ENCODE measurements at regions not wholly inside any gene's neighbourhood (a gene's known extent, or its start where the extent isn't known, plus 50 kb on each side); places are given as distances from the start of the nearest gene placed in this dataset.

GRCh38 chr15:93520206-93520605, 431.2 kb upstream of the RGMA start:
- ATAC-seq (no peak), FAIRE-seq (no peak), DNase-seq (ENCODE audit: low read depth, low spot score) (no peak)
- no peak overlapping the region for H2AFZ ChIP-seq (ENCODE audit: control insufficient read depth, low read depth, low read length)
- H3K9me3 ChIP-seq (replicated peaks; ENCODE audit: control insufficient read depth, insufficient read depth, low read length), result no peaks in the 10 kb centered on the region
- POLR2A ChIA-PET, result no interaction called here
- WGBS (ENCODE audit: insufficient coverage, insufficient replicate concordance, low lambda C conversion rate, missing lambda C conversion rate), result 21% methylated on average over 4 of the region's 4 CpGs
- H3K4me3 ChIP-seq, result no peak overlapping the region
- no peak overlapping the region for H3K27ac ChIP-seq (ENCODE audit: control insufficient read depth, insufficient read depth)
- no peaks in the 10 kb centered on the region for H4K20me1 ChIP-seq (ENCODE audit: control insufficient read depth, insufficient read depth)
- no peak for TF ChIP-seq NFYB (IDR thresholded peaks at IDR 0.05; ENCODE audit: insufficient read depth, low read depth, low read length)
- TF ChIP-seq MAX (IDR thresholded peaks at IDR 0.05; ENCODE audit: low read depth, low read length), result no peak
- no peak for TF ChIP-seq SKIL (IDR thresholded peaks at IDR 0.05; ENCODE audit: low read depth, poor library complexity, severe bottlenecking)
- TF ChIP-seq ZNF24 (IDR thresholded peaks at IDR 0.05), result no peak
- TF ChIP-seq ZNF384 (IDR thresholded peaks at IDR 0.05; ENCODE audit: borderline replicate concordance, low read depth, low read length), result no peak
- TF ChIP-seq ESRRA (IDR thresholded peaks at IDR 0.05; ENCODE audit: low read length), result no peak
- no peak for TF ChIP-seq HDAC2 (IDR thresholded peaks at IDR 0.05)
- TF ChIP-seq FOXK2 (IDR thresholded peaks at IDR 0.05), result no peak
- TF ChIP-seq ZNF592 (IDR thresholded peaks at IDR 0.05), result no peak
- no peak for TF ChIP-seq ZNF274 (IDR thresholded peaks at IDR 0.05; ENCODE audit: insufficient read depth, insufficient read length)
- TF ChIP-seq, protein P1, sequence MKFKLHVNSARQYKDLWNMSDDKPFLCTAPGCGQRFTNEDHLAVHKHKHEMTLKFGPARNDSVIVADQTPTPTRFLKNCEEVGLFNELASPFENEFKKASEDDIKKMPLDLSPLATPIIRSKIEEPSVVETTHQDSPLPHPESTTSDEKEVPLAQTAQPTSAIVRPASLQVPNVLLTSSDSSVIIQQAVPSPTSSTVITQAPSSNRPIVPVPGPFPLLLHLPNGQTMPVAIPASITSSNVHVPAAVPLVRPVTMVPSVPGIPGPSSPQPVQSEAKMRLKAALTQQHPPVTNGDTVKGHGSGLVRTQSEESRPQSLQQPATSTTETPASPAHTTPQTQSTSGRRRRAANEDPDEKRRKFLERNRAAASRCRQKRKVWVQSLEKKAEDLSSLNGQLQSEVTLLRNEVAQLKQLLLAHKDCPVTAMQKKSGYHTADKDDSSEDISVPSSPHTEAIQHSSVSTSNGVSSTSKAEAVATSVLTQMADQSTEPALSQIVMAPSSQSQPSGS (IDR thresholded peaks at IDR 0.05; ENCODE audit: low read length), result no peak
- no peak for TF ChIP-seq ZZZ3 (IDR thresholded peaks at IDR 0.05; ENCODE audit: control insufficient read depth, insufficient read length, low read depth)
- TF ChIP-seq CHD1 (IDR thresholded peaks at IDR 0.05; ENCODE audit: low read depth, low read length), result no peak
- no peak for TF ChIP-seq ASH2L (IDR thresholded peaks at IDR 0.05; ENCODE audit: borderline replicate concordance, low read depth)
- TF ChIP-seq SIN3A (IDR thresholded peaks at IDR 0.05; ENCODE audit: low read depth, low read length), result no peak
- TF ChIP-seq EZH2 (IDR thresholded peaks at IDR 0.05; ENCODE audit: borderline replicate concordance, control insufficient read depth, low read depth, low read length), result no peak
- no peaks in the 10 kb centered on the region for H3K36me3 ChIP-seq (ENCODE audit: control insufficient read depth in 2 of 2, insufficient read depth in 2 of 2, low read length in 1 of 2)
- BruUV-seq (replicated peaks), result no TSS peak
- H3K4me1 ChIP-seq (ENCODE audit: control insufficient read depth, insufficient read depth, low read length), result no peaks in the 10 kb centered on the region
- RAD21 ChIA-PET (ENCODE audit: unreplicated experiment), result no interaction called here
- in situ Hi-C loops (cut with MboI) (no loop called here), intact Hi-C loops (cut with micrococcal nuclease; ENCODE audit: unreplicated experiment) (no loop called here)
- H3K4me2 ChIP-seq (ENCODE audit: control insufficient read depth, insufficient read depth), result no peak overlapping the region
- H3K27me3 ChIP-seq (replicated peaks in 1 of 2; ENCODE audit: control insufficient read depth in 2 of 2, insufficient read depth in 2 of 2, low read length in 1 of 2), result no peaks in the 10 kb centered on the region
- H3K9ac ChIP-seq (ENCODE audit: control insufficient read depth, insufficient read depth, low read length), result no peak overlapping the region
- SMC1A ChIA-PET (ENCODE audit: uncharacterized antibody, unreplicated experiment), result no interaction called here
- CTCF ChIA-PET, result no interaction called here
- H3K79me2 ChIP-seq (ENCODE audit: control insufficient read depth, insufficient read depth, low read length), result no peaks in the 10 kb centered on the region

Measured in GM12878 (cell line).